ENCODE measurements at regions not wholly inside any gene's neighbourhood (a gene's known extent, or its start where the extent isn't known, plus 50 kb on each side); places are given as distances from the start of the nearest gene placed in this dataset.

GRCh38 chr10:88190123-88190522 lies 326.7 kb downstream of the PTEN start:
- TF ChIP-seq, protein P1, sequence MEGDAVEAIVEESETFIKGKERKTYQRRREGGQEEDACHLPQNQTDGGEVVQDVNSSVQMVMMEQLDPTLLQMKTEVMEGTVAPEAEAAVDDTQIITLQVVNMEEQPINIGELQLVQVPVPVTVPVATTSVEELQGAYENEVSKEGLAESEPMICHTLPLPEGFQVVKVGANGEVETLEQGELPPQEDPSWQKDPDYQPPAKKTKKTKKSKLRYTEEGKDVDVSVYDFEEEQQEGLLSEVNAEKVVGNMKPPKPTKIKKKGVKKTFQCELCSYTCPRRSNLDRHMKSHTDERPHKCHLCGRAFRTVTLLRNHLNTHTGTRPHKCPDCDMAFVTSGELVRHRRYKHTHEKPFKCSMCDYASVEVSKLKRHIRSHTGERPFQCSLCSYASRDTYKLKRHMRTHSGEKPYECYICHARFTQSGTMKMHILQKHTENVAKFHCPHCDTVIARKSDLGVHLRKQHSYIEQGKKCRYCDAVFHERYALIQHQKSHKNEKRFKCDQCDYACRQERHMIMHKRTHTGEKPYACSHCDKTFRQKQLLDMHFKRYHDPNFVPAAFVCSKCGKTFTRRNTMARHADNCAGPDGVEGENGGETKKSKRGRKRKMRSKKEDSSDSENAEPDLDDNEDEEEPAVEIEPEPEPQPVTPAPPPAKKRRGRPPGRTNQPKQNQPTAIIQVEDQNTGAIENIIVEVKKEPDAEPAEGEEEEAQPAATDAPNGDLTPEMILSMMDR (IDR thresholded peaks at IDR 0.05; ENCODE audit: control extremely low read depth in 1 of 3, insufficient read depth in 1 of 3, low read depth in 1 of 3, low read length in 3 of 3) = no peak
- TF ChIP-seq TAF1 (IDR thresholded peaks at IDR 0.05; ENCODE audit: low read depth, low read length) (no peak), ATF3 (IDR thresholded peaks at IDR 0.05; ENCODE audit: insufficient read depth, low read depth, low read length) (no peak), EP300 (IDR thresholded peaks at IDR 0.05; ENCODE audit: borderline replicate concordance in 1 of 2, low read depth in 2 of 2, low read length in 2 of 2) (no peak), BACH1 (IDR thresholded peaks at IDR 0.05; ENCODE audit: low read length) (no peak), TEAD4 (IDR thresholded peaks at IDR 0.05; ENCODE audit: low read depth, low read length) (no peak), POLR2AphosphoS5 (IDR thresholded peaks at IDR 0.05; ENCODE audit: low read depth, low read length) (no peak), GABPA (IDR thresholded peaks at IDR 0.05; ENCODE audit: borderline replicate concordance, insufficient read depth, low read length) (no peak), TCF12 (IDR thresholded peaks at IDR 0.05; ENCODE audit: low read depth, low read length) (no peak), POLR2A (IDR thresholded peaks at IDR 0.05; ENCODE audit: control extremely low read depth in 1 of 2, low read depth in 2 of 2, low read length in 2 of 2) (no peak), RAD21 (IDR thresholded peaks at IDR 0.05 in 1 of 2, conservative IDR thresholded peaks at IDR 0.05 in 1 of 2; ENCODE audit: low read depth in 2 of 2, low read length in 2 of 2) (no peak)
- TF ChIP-seq, protein P2, sequence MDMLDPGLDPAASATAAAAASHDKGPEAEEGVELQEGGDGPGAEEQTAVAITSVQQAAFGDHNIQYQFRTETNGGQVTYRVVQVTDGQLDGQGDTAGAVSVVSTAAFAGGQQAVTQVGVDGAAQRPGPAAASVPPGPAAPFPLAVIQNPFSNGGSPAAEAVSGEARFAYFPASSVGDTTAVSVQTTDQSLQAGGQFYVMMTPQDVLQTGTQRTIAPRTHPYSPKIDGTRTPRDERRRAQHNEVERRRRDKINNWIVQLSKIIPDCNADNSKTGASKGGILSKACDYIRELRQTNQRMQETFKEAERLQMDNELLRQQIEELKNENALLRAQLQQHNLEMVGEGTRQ (IDR thresholded peaks at IDR 0.05; ENCODE audit: low read length) = no peak
- TF ChIP-seq, protein P3, sequence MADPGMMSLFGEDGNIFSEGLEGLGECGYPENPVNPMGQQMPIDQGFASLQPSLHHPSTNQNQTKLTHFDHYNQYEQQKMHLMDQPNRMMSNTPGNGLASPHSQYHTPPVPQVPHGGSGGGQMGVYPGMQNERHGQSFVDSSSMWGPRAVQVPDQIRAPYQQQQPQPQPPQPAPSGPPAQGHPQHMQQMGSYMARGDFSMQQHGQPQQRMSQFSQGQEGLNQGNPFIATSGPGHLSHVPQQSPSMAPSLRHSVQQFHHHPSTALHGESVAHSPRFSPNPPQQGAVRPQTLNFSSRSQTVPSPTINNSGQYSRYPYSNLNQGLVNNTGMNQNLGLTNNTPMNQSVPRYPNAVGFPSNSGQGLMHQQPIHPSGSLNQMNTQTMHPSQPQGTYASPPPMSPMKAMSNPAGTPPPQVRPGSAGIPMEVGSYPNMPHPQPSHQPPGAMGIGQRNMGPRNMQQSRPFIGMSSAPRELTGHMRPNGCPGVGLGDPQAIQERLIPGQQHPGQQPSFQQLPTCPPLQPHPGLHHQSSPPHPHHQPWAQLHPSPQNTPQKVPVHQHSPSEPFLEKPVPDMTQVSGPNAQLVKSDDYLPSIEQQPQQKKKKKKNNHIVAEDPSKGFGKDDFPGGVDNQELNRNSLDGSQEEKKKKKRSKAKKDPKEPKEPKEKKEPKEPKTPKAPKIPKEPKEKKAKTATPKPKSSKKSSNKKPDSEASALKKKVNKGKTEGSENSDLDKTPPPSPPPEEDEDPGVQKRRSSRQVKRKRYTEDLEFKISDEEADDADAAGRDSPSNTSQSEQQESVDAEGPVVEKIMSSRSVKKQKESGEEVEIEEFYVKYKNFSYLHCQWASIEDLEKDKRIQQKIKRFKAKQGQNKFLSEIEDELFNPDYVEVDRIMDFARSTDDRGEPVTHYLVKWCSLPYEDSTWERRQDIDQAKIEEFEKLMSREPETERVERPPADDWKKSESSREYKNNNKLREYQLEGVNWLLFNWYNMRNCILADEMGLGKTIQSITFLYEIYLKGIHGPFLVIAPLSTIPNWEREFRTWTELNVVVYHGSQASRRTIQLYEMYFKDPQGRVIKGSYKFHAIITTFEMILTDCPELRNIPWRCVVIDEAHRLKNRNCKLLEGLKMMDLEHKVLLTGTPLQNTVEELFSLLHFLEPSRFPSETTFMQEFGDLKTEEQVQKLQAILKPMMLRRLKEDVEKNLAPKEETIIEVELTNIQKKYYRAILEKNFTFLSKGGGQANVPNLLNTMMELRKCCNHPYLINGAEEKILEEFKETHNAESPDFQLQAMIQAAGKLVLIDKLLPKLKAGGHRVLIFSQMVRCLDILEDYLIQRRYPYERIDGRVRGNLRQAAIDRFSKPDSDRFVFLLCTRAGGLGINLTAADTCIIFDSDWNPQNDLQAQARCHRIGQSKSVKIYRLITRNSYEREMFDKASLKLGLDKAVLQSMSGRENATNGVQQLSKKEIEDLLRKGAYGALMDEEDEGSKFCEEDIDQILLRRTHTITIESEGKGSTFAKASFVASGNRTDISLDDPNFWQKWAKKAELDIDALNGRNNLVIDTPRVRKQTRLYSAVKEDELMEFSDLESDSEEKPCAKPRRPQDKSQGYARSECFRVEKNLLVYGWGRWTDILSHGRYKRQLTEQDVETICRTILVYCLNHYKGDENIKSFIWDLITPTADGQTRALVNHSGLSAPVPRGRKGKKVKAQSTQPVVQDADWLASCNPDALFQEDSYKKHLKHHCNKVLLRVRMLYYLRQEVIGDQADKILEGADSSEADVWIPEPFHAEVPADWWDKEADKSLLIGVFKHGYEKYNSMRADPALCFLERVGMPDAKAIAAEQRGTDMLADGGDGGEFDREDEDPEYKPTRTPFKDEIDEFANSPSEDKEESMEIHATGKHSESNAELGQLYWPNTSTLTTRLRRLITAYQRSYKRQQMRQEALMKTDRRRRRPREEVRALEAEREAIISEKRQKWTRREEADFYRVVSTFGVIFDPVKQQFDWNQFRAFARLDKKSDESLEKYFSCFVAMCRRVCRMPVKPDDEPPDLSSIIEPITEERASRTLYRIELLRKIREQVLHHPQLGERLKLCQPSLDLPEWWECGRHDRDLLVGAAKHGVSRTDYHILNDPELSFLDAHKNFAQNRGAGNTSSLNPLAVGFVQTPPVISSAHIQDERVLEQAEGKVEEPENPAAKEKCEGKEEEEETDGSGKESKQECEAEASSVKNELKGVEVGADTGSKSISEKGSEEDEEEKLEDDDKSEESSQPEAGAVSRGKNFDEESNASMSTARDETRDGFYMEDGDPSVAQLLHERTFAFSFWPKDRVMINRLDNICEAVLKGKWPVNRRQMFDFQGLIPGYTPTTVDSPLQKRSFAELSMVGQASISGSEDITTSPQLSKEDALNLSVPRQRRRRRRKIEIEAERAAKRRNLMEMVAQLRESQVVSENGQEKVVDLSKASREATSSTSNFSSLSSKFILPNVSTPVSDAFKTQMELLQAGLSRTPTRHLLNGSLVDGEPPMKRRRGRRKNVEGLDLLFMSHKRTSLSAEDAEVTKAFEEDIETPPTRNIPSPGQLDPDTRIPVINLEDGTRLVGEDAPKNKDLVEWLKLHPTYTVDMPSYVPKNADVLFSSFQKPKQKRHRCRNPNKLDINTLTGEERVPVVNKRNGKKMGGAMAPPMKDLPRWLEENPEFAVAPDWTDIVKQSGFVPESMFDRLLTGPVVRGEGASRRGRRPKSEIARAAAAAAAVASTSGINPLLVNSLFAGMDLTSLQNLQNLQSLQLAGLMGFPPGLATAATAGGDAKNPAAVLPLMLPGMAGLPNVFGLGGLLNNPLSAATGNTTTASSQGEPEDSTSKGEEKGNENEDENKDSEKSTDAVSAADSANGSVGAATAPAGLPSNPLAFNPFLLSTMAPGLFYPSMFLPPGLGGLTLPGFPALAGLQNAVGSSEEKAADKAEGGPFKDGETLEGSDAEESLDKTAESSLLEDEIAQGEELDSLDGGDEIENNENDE (IDR thresholded peaks at IDR 0.05; ENCODE audit: insufficient replicate concordance, low read length) = no peak

Data from H1 (cell line).